Jurkat, Clone E6-1 (cell line): ENCODE measurements at regions not wholly inside any gene's neighbourhood (a gene's known extent, or its start where the extent isn't known, plus 50 kb on each side); places are given as distances from the start of the nearest gene placed in this dataset.

Experiments used
- DNase-seq: peaks from one replicate; pipeline ENCODE4 v3.0.0-alpha.2; 2011; ENCODE audit warnings: low read depth, low spot score
- H3K4me3 ChIP-seq: 2 replicates; pipeline ENCODE4 v1.5.1; 2011; ENCODE audit warnings: mild to moderate bottlenecking, low read length, control low read depth, moderate library complexity

- H3K4me3 ChIP-seq, result no peak overlapping the region
- peak; percentile 37 for DNase-seq
Measured at GRCh38 chr2:203811491-203812221, 55.9 kb upstream of the CTLA4 start.

- no peak overlapping the region for H3K4me3 ChIP-seq
- DNase-seq, result no peak
Measured at GRCh38 chr2:203812294-203813221, 55.0 kb upstream of the CTLA4 start.

- DNase-seq, result peak; percentile 35
- no peak overlapping the region for H3K4me3 ChIP-seq
Measured at GRCh38 chr2:203813684-203814083, 53.9 kb upstream of the CTLA4 start.

- peak; percentile 84 for DNase-seq
- H3K4me3 ChIP-seq, result peak overlapping the region; percentile 28; the same call in 1 of the 2 replicates
Measured at GRCh38 chr2:203814661-203815540, 52.7 kb upstream of the CTLA4 start.

- DNase-seq, result no peak
- no peak overlapping the region for H3K4me3 ChIP-seq
Measured at GRCh38 chr2:203815541-203815898, 52.1 kb upstream of the CTLA4 start.

GRCh38 chr2:203817147-203817546 is 50.4 kb upstream of the CTLA4 start:
- H3K4me3 ChIP-seq, result no peak overlapping the region
- DNase-seq, result no peak
